ENCODE measurements at regions not wholly inside any gene's neighbourhood (a gene's known extent, or its start where the extent isn't known, plus 50 kb on each side); places are given as distances from the start of the nearest gene placed in this dataset.

- TF ChIP-seq, protein P1, sequence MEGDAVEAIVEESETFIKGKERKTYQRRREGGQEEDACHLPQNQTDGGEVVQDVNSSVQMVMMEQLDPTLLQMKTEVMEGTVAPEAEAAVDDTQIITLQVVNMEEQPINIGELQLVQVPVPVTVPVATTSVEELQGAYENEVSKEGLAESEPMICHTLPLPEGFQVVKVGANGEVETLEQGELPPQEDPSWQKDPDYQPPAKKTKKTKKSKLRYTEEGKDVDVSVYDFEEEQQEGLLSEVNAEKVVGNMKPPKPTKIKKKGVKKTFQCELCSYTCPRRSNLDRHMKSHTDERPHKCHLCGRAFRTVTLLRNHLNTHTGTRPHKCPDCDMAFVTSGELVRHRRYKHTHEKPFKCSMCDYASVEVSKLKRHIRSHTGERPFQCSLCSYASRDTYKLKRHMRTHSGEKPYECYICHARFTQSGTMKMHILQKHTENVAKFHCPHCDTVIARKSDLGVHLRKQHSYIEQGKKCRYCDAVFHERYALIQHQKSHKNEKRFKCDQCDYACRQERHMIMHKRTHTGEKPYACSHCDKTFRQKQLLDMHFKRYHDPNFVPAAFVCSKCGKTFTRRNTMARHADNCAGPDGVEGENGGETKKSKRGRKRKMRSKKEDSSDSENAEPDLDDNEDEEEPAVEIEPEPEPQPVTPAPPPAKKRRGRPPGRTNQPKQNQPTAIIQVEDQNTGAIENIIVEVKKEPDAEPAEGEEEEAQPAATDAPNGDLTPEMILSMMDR (IDR thresholded peaks at IDR 0.05), result no peak
- no peak for TF ChIP-seq POLR2A (IDR thresholded peaks at IDR 0.05)
These were observed 223.0 kb upstream of the CDIN1 start for GRCh38 chr15:36356466-36356865.
